WERI-Rb-1 (cell line): ENCODE measurements at regions not wholly inside any gene's neighbourhood (a gene's known extent, or its start where the extent isn't known, plus 50 kb on each side); places are given as distances from the start of the nearest gene placed in this dataset.
"Not testable (repeated sequence)": the region's sequence is repeated elsewhere in the genome, so short reads cannot be mapped to it uniquely, and the experiment has no call there.

Source experiments
- DNase-seq: peaks from one replicate; pipeline ENCODE4 v3.0.0-alpha.2; 2020
- H3K27ac ChIP-seq: fragments of 250-450 bp; sonication (Bioruptor Pico); 2 replicates; pipeline ENCODE4 v1.5.1; 2020; ENCODE audit warnings: mild to moderate bottlenecking, moderate library complexity
- H3K27me3 ChIP-seq: fragments of 250-450 bp; sonication (Bioruptor Pico); 2 replicates; pipeline ENCODE4 v1.5.1; 2021; ENCODE audit warnings: mild to moderate bottlenecking, low read depth, moderate library complexity; ENCODE audit not compliant: insufficient read depth, severe bottlenecking
- H3K36me3 ChIP-seq: fragments of 250-450 bp; sonication (Bioruptor Pico); 2 replicates; pipeline ENCODE4 v1.5.1; 2020; ENCODE audit warnings: mild to moderate bottlenecking, moderate library complexity
- H3K4me3 ChIP-seq: 2 replicates; pipeline ENCODE4 v1.5.1; 2011; ENCODE audit warnings: low read depth, mild to moderate bottlenecking, control low read depth, low read length
- H3K9me3 ChIP-seq: fragments of 250-450 bp; sonication (Bioruptor Pico); 2 replicates; pipeline ENCODE4 v1.5.1; 2021; ENCODE audit warnings: mild to moderate bottlenecking, moderate library complexity; ENCODE audit not compliant: severe bottlenecking
- TF ChIP-seq, protein P1 (sequence below): IDR thresholded peaks from 2 replicates; pipeline ENCODE4 v1.5.1; 2011; ENCODE audit warnings: low read depth, mild to moderate bottlenecking, control low read depth, inconsistent platforms, low read length

DNA sequence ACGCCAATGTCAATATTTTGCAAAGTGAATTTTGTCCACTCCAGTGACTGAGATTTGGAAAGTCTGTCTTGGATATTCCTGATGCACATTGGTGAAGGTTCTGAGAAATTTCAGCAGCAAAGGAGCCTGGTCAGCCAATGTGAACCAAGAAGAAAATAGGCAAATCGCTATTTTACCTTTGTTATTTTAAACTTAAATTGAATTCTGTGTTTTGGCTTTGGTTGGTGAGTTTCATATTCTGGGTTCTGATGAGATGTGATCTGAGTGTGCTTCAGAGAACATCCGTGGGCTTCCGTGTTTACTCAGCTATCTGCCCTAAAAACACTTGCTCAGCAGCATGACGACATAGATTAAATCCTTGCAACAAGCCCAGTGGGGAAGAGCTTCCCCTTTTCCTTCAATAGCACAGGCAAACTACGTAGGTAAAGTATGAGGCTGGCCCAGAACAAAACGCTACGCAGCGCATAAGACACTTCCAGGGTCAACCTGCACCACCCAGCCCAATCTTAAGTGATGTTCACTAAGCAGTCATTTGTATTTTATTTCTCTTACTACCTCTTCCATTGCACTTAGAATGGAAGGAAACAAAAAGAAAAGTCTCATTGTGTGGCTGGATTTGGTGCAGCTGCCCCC is 176.4 kb upstream of the KAZN start:
- peaks cover 83% of the 10 kb centered on the region for H3K27me3 ChIP-seq
- H3K9me3 ChIP-seq = peaks cover 6% of the 10 kb centered on the region
- no peak overlapping the region for H3K27ac ChIP-seq
- H3K36me3 ChIP-seq = no peaks in the 10 kb centered on the region
- no peak overlapping the region for H3K4me3 ChIP-seq
- DNase-seq = no peak
- TF ChIP-seq, protein P1, sequence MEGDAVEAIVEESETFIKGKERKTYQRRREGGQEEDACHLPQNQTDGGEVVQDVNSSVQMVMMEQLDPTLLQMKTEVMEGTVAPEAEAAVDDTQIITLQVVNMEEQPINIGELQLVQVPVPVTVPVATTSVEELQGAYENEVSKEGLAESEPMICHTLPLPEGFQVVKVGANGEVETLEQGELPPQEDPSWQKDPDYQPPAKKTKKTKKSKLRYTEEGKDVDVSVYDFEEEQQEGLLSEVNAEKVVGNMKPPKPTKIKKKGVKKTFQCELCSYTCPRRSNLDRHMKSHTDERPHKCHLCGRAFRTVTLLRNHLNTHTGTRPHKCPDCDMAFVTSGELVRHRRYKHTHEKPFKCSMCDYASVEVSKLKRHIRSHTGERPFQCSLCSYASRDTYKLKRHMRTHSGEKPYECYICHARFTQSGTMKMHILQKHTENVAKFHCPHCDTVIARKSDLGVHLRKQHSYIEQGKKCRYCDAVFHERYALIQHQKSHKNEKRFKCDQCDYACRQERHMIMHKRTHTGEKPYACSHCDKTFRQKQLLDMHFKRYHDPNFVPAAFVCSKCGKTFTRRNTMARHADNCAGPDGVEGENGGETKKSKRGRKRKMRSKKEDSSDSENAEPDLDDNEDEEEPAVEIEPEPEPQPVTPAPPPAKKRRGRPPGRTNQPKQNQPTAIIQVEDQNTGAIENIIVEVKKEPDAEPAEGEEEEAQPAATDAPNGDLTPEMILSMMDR = no peak

DNA sequence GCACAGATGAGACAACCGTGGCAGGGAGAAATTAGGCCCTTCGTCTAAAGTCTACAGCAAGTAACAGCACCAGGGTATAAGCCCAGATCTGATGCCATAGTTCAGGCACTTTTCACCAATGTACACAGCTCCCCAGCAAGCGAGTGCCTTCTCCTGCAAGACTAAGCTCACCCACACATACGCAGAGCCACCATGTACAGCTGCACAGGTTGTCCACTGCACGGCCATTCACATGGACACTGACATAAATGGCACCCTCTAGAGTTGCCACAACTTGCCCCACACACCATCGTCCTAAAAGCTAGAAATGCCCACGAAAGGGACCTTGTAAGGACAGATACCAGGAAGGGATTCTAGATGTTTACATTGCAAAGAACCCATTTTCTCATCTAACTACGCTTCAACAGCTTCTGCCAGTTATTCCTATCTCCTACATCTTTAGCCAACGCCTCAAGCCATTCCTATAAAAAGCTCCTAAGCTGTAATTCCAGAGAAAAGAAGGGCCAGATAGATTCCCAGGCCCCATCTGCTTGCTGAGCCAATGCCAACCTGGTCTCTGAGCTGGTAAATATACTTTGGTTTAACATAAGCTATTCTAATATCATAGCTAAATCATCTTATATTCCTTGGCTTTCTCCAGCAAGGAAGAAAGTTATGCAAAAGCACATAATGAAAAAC is 174.0 kb upstream of the KAZN start:
- DNase-seq = no peak
- peaks cover 86% of the 10 kb centered on the region for H3K27me3 ChIP-seq
- no peak overlapping the region for H3K27ac ChIP-seq
- no peak overlapping the region for H3K4me3 ChIP-seq
- H3K9me3 ChIP-seq = peaks cover 6% of the 10 kb centered on the region
- H3K36me3 ChIP-seq = no peaks in the 10 kb centered on the region
- TF ChIP-seq, protein P1 = no peak

DNA sequence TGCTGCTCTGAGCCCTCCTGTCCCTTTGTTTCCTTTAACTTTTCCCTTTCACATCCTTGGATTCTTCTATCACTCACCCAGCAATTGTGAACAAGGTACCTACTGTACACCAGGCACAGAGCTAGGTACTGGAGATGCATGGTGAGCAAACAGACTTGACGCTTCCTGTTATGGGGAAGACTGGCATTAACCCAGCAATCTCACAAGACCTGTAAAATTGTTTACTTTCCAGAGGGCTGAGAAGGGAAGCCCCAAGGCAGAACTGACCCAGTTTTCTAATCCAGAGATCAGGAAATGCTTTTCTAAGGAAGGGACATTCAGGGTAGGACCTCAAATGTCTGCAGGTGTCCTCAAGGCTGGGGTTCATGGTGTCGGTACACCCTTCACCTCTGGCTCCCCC is 171.6 kb upstream of the KAZN start:
- TF ChIP-seq, protein P1 = no peak
- no peak overlapping the region for H3K4me3 ChIP-seq
- H3K9me3 ChIP-seq = no peaks in the 10 kb centered on the region
- peaks cover 87% of the 10 kb centered on the region for H3K27me3 ChIP-seq
- H3K27ac ChIP-seq = no peak overlapping the region
- DNase-seq = no peak
- no peaks in the 10 kb centered on the region for H3K36me3 ChIP-seq

DNA sequence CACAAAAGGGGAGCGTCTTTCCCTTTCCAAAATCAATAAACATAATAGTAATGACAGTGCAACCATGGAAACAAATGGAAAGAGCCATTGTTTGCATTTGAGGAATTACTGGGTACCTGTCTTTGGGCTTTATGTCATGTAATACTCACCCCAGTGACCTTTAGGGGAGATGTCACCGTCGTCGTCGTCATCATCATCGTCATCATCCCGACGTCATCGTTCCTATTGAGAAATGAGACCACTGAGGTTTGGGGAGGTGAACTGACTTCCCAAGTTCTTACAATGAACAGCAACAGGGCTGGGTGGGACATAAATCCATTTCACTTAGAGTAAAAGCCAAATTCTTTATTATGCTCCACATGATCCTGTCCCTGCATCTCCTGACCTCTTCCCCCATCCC is 168.9 kb upstream of the KAZN start:
- no peaks in the 10 kb centered on the region for H3K9me3 ChIP-seq
- no peak overlapping the region for H3K4me3 ChIP-seq
- H3K36me3 ChIP-seq = no peaks in the 10 kb centered on the region
- H3K27me3 ChIP-seq = peaks cover 89% of the 10 kb centered on the region
- TF ChIP-seq, protein P1 = no peak
- no peak overlapping the region for H3K27ac ChIP-seq
- no peak for DNase-seq

DNA sequence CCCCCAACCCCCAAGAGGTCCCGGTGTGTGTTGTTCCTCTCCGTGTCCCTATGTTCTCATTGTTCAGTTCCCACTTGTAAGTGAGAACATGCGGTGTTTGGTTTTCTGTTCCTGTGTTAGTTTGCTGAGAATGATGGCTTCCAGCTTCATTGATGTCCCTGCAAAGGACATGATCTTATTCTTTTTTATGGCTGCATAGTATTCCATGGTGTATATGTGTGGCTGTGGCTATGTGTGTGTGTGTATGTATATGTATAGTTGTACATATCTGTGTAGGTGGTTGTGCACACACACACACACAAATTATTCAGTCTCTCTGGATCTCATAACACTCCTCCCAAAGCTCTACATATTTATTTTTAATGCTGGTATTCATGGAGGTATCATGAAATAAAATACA is 165.8 kb upstream of the KAZN start:
- not testable (repeated sequence) for DNase-seq, H3K27ac ChIP-seq, H3K36me3 ChIP-seq, H3K4me3 ChIP-seq, H3K9me3 ChIP-seq
- H3K27me3 ChIP-seq = peaks cover 81% of the 10 kb centered on the region

DNA sequence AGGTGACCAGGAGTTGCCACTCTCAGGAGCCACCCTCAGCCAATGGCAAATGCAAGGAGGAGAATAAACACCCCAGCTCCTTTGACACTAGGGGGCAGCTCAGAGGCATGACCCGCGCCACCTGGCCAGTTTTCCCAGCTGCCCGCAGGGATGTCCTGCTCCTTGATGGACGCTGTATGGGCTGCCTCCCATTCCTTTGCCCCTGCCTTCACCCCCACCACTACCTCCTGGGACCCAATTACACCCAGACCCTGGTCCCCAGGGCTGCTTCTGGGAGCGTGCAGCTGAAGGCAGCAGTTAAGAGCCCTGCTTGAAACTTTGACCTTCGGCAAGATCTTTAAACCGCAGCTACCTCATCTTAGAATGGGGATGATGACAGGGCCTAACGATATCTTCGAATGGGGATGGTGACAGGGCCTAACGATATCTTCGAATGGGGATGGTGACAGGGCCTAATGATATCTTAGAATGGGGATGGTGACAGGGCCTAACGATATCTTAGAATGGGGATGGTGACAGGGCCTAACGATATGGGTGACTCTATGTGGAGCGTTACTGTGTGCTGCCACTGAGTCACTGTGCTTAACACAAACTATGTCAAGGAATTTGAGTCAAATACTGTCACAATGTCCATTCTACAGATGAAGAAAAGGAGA is 163.0 kb upstream of the KAZN start:
- Histone ChIP-seq H3K27ac (no peak overlapping the region), H3K27me3 (peaks cover 80% of the 10 kb centered on the region), H3K36me3 (no peaks in the 10 kb centered on the region), H3K4me3 (no peak overlapping the region), H3K9me3 (no peaks in the 10 kb centered on the region)
- TF ChIP-seq, protein P1 = peak; percentile 60
- peak; percentile 31 for DNase-seq
